ENCODE measurements at regions not wholly inside any gene's neighbourhood (a gene's known extent, or its start where the extent isn't known, plus 50 kb on each side); places are given as distances from the start of the nearest gene placed in this dataset.

DNA sequence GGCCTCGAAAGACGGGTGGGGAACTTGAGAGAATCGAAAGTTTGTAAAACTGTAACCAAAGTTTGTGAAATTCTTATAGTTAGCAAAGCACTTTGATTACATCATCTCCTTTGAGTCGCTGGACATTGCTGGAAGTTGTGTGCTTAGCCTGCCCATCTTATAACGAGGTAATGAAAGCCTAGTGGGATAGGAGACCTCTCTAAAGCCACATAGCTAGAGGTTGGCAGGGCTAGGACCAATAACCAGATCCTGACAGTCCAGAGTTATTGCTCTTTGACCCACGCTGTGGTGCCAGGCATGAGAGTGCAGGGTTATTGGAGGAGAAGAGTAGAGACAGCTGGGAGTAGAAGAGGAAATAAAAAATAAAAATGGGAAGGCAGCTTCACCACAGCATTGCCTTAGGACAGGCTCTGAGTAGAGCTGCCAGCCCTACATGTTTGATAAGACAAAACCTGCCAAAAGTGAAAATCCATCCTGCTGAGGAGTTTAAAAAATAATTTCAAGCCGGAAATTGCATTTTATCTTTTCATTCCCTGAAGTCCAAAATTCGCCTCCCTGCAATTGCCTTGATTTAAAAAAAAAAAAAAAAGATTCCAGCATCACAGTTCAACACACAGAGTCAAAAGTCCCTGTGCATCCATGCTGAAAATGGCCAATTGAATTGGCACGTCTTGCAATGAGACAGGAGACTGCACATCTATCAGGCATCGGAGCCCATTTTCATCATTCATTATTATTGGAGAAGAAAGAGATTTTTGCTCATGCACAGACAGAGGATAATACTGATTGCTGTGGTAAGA lies 225.5 kb upstream of the POU2AF2 start:
- DNase-seq, result peak; percentile 4

DNA sequence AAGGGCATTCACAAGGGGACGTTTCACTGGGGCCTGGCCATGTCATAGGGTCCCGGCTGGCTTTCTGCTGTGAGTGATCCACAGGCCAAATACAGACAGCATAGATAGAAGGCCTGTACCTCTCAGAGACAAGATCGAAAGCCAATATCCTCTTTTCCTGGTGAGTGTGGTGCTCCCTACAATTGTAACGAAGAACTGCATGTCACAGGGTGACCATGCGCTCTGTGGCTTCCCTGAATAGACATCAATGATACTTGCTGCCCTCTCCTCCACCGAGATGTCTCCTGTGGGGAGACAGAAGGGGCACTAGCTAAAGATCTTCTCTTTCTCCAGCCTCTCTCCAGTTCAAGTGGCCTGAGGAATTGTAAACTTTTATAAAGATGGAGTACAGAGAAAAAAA lies 226.1 kb upstream of the POU2AF2 start:
- no peak for DNase-seq

GRCh38 chr11:111018566-111018965 lies 227.0 kb upstream of the POU2AF2 start:
- DNase-seq, result peak; percentile 7

GRCh38 chr11:111012491-111012890 lies 233.0 kb upstream of the POU2AF2 start:
- no peak for DNase-seq

- no peak for DNase-seq
Observed at GRCh38 chr11:111011275-111011594, 234.3 kb upstream of the POU2AF2 start.

DNA sequence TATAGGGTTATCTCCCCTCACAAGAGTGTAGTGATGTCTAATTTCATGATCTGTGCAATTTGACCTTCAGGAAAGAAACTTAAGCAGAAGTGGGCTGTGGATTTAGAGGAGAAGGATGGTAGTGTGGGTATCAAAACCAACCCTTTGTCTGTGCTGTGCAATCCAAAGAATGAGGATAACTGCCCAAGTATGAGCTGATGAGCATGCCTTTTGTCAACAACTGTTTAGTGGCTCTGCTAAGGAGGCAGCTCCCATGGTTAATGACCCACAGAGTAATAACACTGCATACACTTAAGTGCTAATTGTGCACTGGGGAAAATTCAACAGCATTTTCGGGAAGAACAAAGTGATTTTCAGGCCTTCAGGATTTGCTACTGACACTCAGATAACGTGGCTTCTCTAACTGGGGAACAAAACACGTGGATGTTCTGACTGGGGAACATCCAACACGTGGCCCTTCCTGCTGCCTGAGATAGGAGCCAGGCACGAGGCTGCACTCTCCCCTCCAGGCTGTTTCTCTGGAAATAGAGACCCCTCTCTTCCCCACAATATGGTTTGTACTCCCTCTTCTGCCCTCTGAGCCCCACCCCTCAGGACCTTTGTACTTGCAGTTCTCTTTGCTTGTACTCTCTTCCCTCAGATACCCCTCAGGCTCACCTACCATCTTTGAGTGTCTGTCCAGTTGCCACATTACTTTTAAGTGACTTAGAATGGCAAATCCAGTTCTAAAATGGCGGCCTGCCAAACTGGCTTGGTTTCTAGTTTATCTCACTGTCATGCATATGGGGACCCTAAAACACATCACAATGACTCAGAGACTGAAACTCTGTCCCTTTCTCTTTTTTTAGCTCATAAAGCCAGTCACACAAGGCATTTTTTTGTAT lies 234.9 kb upstream of the POU2AF2 start:
- DNase-seq, result no peak

DNA sequence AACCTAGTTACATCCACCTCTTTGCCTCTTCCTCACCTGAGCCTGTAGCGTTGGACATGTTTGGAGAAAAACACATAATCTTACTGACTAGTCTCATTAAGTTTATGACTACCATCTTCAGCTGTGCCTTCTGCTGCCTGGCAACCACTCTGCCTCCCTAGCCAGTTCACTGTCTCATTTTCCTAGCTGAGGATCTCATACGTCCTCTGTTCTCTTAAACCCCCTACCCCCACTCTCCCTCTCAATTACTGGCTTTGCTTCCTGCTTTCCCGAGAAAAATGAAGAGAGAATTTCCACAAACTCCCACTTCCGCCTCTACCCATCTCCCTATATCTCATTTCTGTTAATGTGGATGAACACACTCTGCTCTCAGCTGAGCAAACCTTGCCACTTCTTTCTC lies 239.3 kb upstream of the POU2AF2 start:
- no peak for DNase-seq

- DNase-seq, result no peak
Observed at GRCh38 chr11:111001986-111002611, 243.4 kb upstream of the POU2AF2 start.

- DNase-seq, result no peak
Observed at GRCh38 chr11:111001081-111001430, 244.5 kb upstream of the POU2AF2 start.

DNA sequence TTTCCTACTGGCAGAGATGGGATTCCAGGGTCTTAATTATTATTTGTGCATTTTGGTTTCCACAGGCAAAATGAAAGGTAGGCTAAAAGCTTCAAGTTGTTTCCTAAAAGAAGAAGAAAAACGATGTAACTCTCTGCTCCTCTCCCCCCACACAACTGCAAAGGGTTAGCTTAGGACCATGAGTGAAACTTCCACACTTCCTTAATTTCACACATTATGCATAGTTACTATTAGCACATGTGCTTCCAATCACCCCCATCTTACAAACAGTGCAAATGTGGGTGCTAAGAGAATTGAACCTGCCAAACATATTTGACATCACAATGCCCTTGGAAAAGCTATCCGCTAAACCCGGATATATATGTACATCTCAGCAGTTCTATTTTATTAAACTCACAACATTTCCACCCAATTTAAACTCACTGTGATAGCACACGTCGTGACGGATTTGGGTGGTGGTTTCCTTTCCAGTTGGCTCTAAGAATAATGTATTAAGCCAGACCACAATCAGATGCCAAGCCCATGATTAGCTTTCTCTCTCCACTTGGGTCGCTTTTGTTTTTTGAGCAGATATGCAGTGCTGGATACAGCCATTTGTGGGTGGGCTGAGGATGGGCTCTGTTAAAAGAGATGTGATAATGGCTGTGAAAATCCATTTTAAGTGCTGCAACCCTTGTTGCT lies 245.0 kb upstream of the POU2AF2 start:
- peak; percentile 10 for DNase-seq

GRCh38 chr11:110992481-110992880 lies 253.0 kb upstream of the POU2AF2 start:
- DNase-seq, result no peak

GRCh38 chr11:110991661-110992355 lies 253.7 kb upstream of the POU2AF2 start:
- no peak for DNase-seq

- no peak for DNase-seq
Observed at GRCh38 chr11:110990311-110990710, 255.2 kb upstream of the POU2AF2 start.

- DNase-seq, result peak; percentile 40
Observed at GRCh38 chr11:110989428-110990133, 255.9 kb upstream of the POU2AF2 start.

DNA sequence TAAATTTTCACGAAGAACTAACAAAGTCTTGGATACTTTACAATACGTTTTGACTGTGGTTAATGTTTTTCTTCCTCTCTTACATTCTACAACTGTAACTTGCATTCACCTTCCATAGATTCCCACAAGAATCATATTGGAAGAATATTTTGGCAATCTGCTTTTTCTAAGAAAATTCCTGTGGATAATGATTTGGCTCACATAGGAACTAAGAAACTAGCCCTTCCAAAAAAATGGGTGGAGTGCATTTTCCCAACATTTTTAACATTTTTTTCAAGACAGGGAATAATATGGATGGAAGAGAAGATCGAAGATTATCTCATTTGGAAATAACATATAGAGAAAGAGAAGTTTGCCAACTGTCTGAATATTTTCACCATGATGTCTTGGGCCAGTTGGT lies 256.9 kb upstream of the POU2AF2 start:
- DNase-seq, result no peak

GRCh38 chr11:110986016-110986415 lies 259.5 kb upstream of the POU2AF2 start:
- no peak for DNase-seq

DNA sequence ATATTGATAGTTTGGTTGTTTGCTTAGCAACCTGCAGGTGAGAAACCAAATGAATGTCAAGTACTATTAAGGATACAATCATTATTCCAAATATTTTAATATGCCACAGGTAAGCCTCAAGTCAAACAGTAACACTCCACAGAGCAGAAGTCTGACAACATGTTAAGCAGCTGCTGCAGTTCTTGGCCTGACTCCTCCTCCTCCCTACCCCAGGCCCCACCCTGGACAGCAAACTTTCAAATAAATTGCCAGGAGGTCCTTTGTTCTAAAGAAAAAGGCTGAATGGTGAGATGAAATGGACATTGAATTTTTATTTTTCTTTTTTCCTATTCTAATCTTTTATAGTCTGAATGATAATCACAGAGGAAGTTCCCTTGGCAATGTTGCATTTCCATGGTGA lies 260.0 kb upstream of the POU2AF2 start:
- no peak for DNase-seq

DNA sequence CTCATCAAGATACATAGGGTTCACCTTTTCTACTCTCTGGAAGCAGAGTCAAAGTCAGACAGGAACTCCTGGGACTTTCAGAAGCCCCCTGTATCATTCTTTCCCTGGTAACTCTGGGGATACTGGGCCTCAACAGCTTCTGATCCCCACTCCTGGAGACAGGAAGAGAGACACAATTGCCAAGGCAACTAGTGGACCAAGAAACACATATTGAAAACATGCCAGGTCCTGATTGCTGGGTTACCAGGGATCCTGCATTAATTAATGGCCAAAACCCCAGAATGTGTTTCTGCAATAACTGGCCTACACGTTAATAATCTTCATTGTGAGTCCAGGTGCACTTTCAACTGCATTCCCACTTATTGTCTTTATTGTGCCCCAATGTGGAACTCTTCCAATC lies 260.8 kb upstream of the POU2AF2 start:
- no peak for DNase-seq

DNA sequence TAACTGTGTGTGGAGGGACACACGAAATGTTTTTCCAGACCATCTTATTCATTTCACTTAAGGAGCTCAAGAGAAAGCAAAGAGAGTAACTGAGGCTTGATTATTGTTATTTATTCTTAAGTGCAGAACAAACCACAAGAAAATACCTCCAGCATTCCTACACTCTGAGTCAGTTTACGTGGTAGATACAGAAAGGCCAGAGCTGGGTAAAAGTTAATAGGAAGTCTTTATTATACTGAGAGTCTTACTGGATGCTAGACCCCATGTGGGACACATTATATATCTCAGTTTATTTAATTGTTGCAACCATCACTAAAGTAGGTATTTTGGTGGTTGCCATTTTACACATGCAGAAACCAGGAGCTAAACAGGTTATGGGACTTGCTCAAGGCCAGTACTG lies 261.4 kb upstream of the POU2AF2 start:
- DNase-seq, result no peak

GRCh38 chr11:110982214-110982613 lies 263.3 kb upstream of the POU2AF2 start:
- DNase-seq, result no peak

DNA sequence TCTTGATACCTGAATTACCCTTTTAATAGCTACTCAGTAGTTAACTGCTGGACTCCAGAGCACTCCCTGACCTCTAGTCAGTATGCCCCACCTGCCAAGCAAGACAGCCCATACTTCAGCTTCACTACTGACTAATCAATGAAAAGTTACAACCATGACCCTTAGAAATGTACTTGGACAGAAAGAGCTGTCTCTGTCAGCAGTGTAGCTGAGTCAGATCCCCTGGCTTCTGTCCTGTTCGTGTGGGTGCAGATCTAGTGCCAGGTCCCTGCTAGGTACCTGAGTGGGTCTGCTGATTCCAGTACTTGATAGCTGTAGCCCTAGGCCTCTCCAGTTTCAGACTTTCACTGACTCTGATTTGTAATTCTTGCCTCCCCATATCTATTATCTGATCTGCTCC lies 265.8 kb upstream of the POU2AF2 start:
- no peak for DNase-seq

DNA sequence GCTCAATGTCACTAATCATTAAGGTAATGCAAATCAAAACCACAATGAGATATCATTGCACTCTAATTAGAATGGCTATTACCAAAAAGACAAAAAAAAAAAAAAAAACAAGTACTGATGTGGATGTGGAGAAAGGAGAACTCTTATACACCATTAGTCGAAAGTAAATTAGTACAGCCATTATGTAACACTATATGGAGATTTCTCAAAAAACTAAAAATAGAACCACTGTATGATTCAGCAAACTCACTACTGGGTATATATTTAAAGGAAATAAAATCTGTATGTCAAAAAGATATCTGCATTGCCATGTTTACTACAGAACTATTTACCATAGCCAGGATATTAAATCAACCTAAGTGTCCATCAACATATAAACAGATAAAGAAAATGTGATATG lies 265.4 kb upstream of the ARHGAP20 start:
- DNase-seq, result no peak

Data from hematopoietic multipotent progenitor cell treated with erythropoietin and hydrocortisone succinate and interleukin-3 and kit ligand, for 6 days (in vitro differentiated cells).